PC-9 (cell line): ENCODE measurements at regions not wholly inside any gene's neighbourhood (a gene's known extent, or its start where the extent isn't known, plus 50 kb on each side); places are given as distances from the start of the nearest gene placed in this dataset.

ENCODE experiments used
- CTCF ChIP-seq: fragments of 200-600 bp; sonication (generic); conservative IDR thresholded peaks from 2 replicates; pipeline ENCODE4 v1.6.1; 2017; ENCODE audit warnings: mixed run types, antibody characterized with exemption, mild to moderate bottlenecking, moderate library complexity
- EZH2 ChIP-seq: fragments of 200-600 bp; sonication (generic); IDR thresholded peaks from 2 replicates; pipeline ENCODE4 v1.8.0; 2017; ENCODE audit warnings: antibody characterized with exemption, low read depth

GRCh38 chr3:157650172-157650571, 147.0 kb upstream of the VEPH1 start:
- no peak for TF ChIP-seq CTCF
- TF ChIP-seq EZH2, result no peak
